ENCODE measurements at regions not wholly inside any gene's neighbourhood (a gene's known extent, or its start where the extent isn't known, plus 50 kb on each side); places are given as distances from the start of the nearest gene placed in this dataset.
A peak's percentile ranks its signal among the peaks of the same experiment; 100 is the strongest.

DNA sequence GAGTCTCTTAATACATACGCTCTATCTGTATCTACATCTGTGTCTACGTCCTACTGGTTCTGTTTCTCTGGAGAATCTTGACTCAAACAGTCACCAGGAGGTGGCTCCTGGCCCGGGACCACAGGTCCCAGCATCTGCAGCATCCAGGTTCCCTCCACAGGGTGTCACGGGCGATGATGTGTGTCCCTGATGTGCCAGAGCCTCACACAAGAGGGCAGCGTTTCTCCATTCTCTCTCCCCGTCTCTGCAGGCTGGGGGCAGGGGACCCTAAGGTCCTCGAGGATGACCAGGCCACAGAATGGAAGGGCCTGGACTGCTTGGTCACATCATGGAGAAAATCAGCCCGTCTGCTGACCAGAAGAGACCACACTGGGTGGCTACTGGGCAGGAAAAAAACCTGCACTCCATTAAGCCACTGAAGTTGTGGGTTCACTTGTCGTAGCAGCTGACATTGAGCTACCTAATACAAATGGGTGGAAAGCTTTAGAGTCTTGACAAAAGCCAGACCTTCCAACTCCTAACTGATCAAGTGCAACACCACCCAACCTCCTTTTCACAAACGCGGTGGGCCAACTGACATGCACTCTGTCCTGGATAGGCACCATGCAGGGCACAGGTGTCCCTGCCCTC, 392.5 kb downstream of the CTTN start:
- ChIA-PET POLR2A (ENCODE audit: unreplicated experiment) (no interaction called here), CTCF (no interaction called here)
- 0 out of 2 replicates have a peak, but pooled peaks cover 7% of the 10 kb centered on the region for H3K9me3 ChIP-seq (ENCODE audit: insufficient read depth, low read depth)
- no peaks in the 10 kb centered on the region for H3K27me3 ChIP-seq (ENCODE audit: insufficient read depth, low read depth)
- no peak for DNase-seq
- intact Hi-C loops (cut with micrococcal nuclease; ENCODE audit: unreplicated experiment), result no loop called here
- BruUV-seq (replicated peaks), result no TSS peak
- no peak overlapping the region for H3K4me3 ChIP-seq
- H4K20me1 ChIP-seq (ENCODE audit: insufficient read depth), result no peaks in the 10 kb centered on the region
- no peak overlapping the region for H2AFZ ChIP-seq
- no peak overlapping the region for H3K27ac ChIP-seq
- H3K4me1 ChIP-seq (replicated peaks; ENCODE audit: insufficient read depth), result peaks cover 18% of the 10 kb centered on the region
- no peaks in the 10 kb centered on the region for H3K36me3 ChIP-seq (ENCODE audit: low read depth)
- TF ChIP-seq CTCF (conservative IDR thresholded peaks at IDR 0.05), result peak; percentile 30; the same call in 1 of the 2 replicates
- no peak for TF ChIP-seq EZH2 (IDR thresholded peaks at IDR 0.05; ENCODE audit: low read depth)
- no peak overlapping the region for H3K4me2 ChIP-seq
- peaks cover 7% of the 10 kb centered on the region; the same call in 1 of the 2 replicates for H3F3A ChIP-seq (ENCODE audit: insufficient read depth, low read depth)
- no peaks in the 10 kb centered on the region for H3K9me2 ChIP-seq (ENCODE audit: insufficient read depth)
- H3K79me2 ChIP-seq (ENCODE audit: low read depth), result no peaks in the 10 kb centered on the region

- intact Hi-C loops (cut with micrococcal nuclease; ENCODE audit: unreplicated experiment), result no loop called here
- no peak overlapping the region for H3K4me3 ChIP-seq
- ChIA-PET POLR2A (ENCODE audit: unreplicated experiment) (no interaction called here), CTCF (interaction anchor here (0.6 kb wide), 1 partner anchor 752 kb away, joined by 3 read pairs; no protein-coding TSS in a partner anchor)
- no peaks in the 10 kb centered on the region for H3K4me1 ChIP-seq (replicated peaks; ENCODE audit: insufficient read depth)
- H3K4me2 ChIP-seq, result no peak overlapping the region
- no peaks in the 10 kb centered on the region for H3K9me2 ChIP-seq (ENCODE audit: insufficient read depth)
- H3K36me3 ChIP-seq (ENCODE audit: low read depth), result no peaks in the 10 kb centered on the region
- no peaks in the 10 kb centered on the region for H3K79me2 ChIP-seq (ENCODE audit: low read depth)
- H3K27me3 ChIP-seq (ENCODE audit: insufficient read depth, low read depth), result no peaks in the 10 kb centered on the region
- no peak overlapping the region for H2AFZ ChIP-seq
- no peak; the same call in 1 of the 2 replicates for TF ChIP-seq CTCF (conservative IDR thresholded peaks at IDR 0.05)
- TF ChIP-seq EZH2 (IDR thresholded peaks at IDR 0.05; ENCODE audit: low read depth), result no peak
- DNase-seq, result no peak
- no peak overlapping the region for H3K27ac ChIP-seq
- BruUV-seq (replicated peaks), result no TSS peak
- no peaks in the 10 kb centered on the region for H3F3A ChIP-seq (ENCODE audit: insufficient read depth, low read depth)
- 0 out of 2 replicates have a peak, but pooled peaks cover 7% of the 10 kb centered on the region for H3K9me3 ChIP-seq (ENCODE audit: insufficient read depth, low read depth)
- H4K20me1 ChIP-seq (ENCODE audit: insufficient read depth), result no peaks in the 10 kb centered on the region
Measured at GRCh38 chr11:70796648-70797227, 398.4 kb downstream of the CTTN start.

GRCh38 chr11:70798296-70798695, 400.0 kb downstream of the CTTN start:
- Histone ChIP-seq H3K9me3 (ENCODE audit: insufficient read depth, low read depth) (0 out of 2 replicates have a peak, but pooled peaks cover 3% of the 10 kb centered on the region), H3K36me3 (ENCODE audit: low read depth) (no peaks in the 10 kb centered on the region), H3F3A (ENCODE audit: insufficient read depth, low read depth) (no peaks in the 10 kb centered on the region), H3K4me3 (no peak overlapping the region), H3K4me1 (replicated peaks; ENCODE audit: insufficient read depth) (no peaks in the 10 kb centered on the region), H3K4me2 (no peak overlapping the region), H2AFZ (no peak overlapping the region), H3K79me2 (ENCODE audit: low read depth) (no peaks in the 10 kb centered on the region), H3K27me3 (ENCODE audit: insufficient read depth, low read depth) (no peaks in the 10 kb centered on the region), H3K9me2 (ENCODE audit: insufficient read depth) (0 out of 2 replicates have a peak, but pooled peaks cover 4% of the 10 kb centered on the region), H3K27ac (no peak overlapping the region), H4K20me1 (ENCODE audit: insufficient read depth) (no peaks in the 10 kb centered on the region)
- TF ChIP-seq CTCF (conservative IDR thresholded peaks at IDR 0.05) (no peak), EZH2 (IDR thresholded peaks at IDR 0.05; ENCODE audit: low read depth) (no peak)
- no TSS peak for BruUV-seq (replicated peaks)
- CTCF ChIA-PET, result no interaction called here
- POLR2A ChIA-PET (ENCODE audit: unreplicated experiment), result no interaction called here
- DNase-seq, result no peak
- intact Hi-C loops (cut with micrococcal nuclease; ENCODE audit: unreplicated experiment), result no loop called here
